Body of pancreas (tissue), 4 donors: ENCODE measurements at regions not wholly inside any gene's neighbourhood (a gene's known extent, or its start where the extent isn't known, plus 50 kb on each side); places are given as distances from the start of the nearest gene placed in this dataset.

Experiments
- CTCF ChIP-seq, 7 experiments: fragments of 450-650 bp in 4 of 7; fragments of 200-600 bp in 3 of 7; sonication (generic) in 3 of 7; IDR thresholded peaks; one replicate each; pipeline ENCODE4 v1.5.1; 2016 to 2019; ENCODE audit warnings: antibody characterized with exemption in 7 of 7
- POLR2A ChIP-seq, 3 donors: fragments of 450-650 bp; IDR thresholded peaks; one replicate each; pipeline ENCODE4 v1.6.1; 2016; ENCODE audit warnings: antibody characterized with exemption in 3 of 3, mild to moderate bottlenecking in 2 of 3

- TF ChIP-seq CTCF (IDR thresholded peaks at IDR 0.05): no peak
- TF ChIP-seq POLR2A (IDR thresholded peaks at IDR 0.05): no peak
Observed at GRCh38 chr2:103437161-103437560, 675.3 kb downstream of the TMEM182 start.
